SK-N-SH (cell line): ENCODE measurements at regions not wholly inside any gene's neighbourhood (a gene's known extent, or its start where the extent isn't known, plus 50 kb on each side); places are given as distances from the start of the nearest gene placed in this dataset.

Source experiments
- CTCF ChIA-PET: fragments of 300-600, 350-600 bp; formaldehyde crosslinking; extraction: SDS; loops from one replicate; lab custom pipeline; 2021; lab: Yijun Ruan, JAX
- POLR2A ChIA-PET: fragments of 350-600 bp; sonication (Branson Sonifier 250); formaldehyde crosslinking; extraction: SDS; loops from one replicate; lab custom pipeline; 2020; ENCODE audit warnings: antibody characterized with exemption, inconsistent platforms; lab: Yijun Ruan, JAX
- DNase-seq: peaks from one replicate; pipeline ENCODE4 v3.0.0; 2012
- H2AFZ ChIP-seq: fragments of 200-600 bp; sonication (generic); 2 replicates; pipeline ENCODE4 v1.8.1; 2016; ENCODE audit warnings: antibody characterized with exemption, mild to moderate bottlenecking, low read depth
- H3F3A ChIP-seq: fragments of 200-600 bp; sonication (generic); replicated peaks from 2 replicates; pipeline ENCODE3; 2016; ENCODE audit warnings: antibody characterized with exemption, mild to moderate bottlenecking; ENCODE audit not compliant: insufficient read depth
- H3K27ac ChIP-seq, 2 experiments: fragments of 200-500 bp in 1 of 2; fragments of 200-600 bp in 1 of 2; sonication (Bioruptor generic) in 1 of 2; sonication (generic), shearing (Covaris generic) in 1 of 2; 2 replicates each; pipeline versions ENCODE4 v1.5.1 to v1.6.1; 2014 to 2016; ENCODE audit warnings: low read depth in 2 of 2, inconsistent platforms in 1 of 2, low read length in 1 of 2, mild to moderate bottlenecking in 1 of 2, mixed read lengths in 1 of 2
- H3K27me3 ChIP-seq: fragments of 200-600 bp; sonication (generic), shearing (Covaris generic); 2 replicates; pipeline ENCODE4 v1.6.1; 2016; ENCODE audit warnings: mixed run types; ENCODE audit not compliant: insufficient read depth
- H3K36me3 ChIP-seq, 2 experiments: fragments of 200-500 bp in 1 of 2; fragments of 200-600 bp in 1 of 2; sonication (Bioruptor generic) in 1 of 2; sonication (generic) in 1 of 2; replicated peaks in 1 of 2; 2 replicates each; pipeline versions ENCODE3 to v1.5.1; 2014 to 2016; ENCODE audit warnings: low read length in 1 of 2, mild to moderate bottlenecking in 1 of 2; ENCODE audit not compliant: insufficient read depth in 2 of 2, control insufficient read depth in 1 of 2
- H3K4me1 ChIP-seq, 2 experiments: fragments of 200-500 bp in 1 of 2; fragments of 200-600 bp in 1 of 2; sonication (Bioruptor generic) in 1 of 2; sonication (generic), shearing (Covaris generic) in 1 of 2; 2 replicates each; pipeline versions ENCODE4 v1.5.1 to v1.6.1; 2014 to 2016; ENCODE audit warnings: low read depth in 1 of 2, low read length in 1 of 2, mixed run types in 1 of 2; ENCODE audit not compliant: insufficient read depth in 2 of 2, control insufficient read depth in 1 of 2
- H3K4me2 ChIP-seq: fragments of 200-600 bp; sonication (generic), shearing (Covaris generic); 2 replicates; pipeline ENCODE4 v1.6.1; 2017; ENCODE audit warnings: mixed run types
- H3K4me3 ChIP-seq, 2 experiments: fragments of 200-500 bp in 1 of 2; fragments of 200-600 bp in 1 of 2; sonication (Bioruptor generic) in 1 of 2; sonication (generic), shearing (Covaris generic) in 1 of 2; 2 replicates each; pipeline versions ENCODE4 v1.5.1 to v1.8.1; 2014 to 2016; ENCODE audit warnings: low read depth in 2 of 2, inconsistent platforms in 1 of 2, low read length in 1 of 2, mild to moderate bottlenecking in 1 of 2, mixed read lengths in 1 of 2, moderate library complexity in 1 of 2
- H3K79me2 ChIP-seq: fragments of 200-600 bp; sonication (generic); 2 replicates; pipeline ENCODE4 v1.8.1; 2017; ENCODE audit warnings: mild to moderate bottlenecking; ENCODE audit not compliant: insufficient read depth
- H3K9ac ChIP-seq: fragments of 200-600 bp; sonication (generic); 2 replicates; pipeline ENCODE4 v1.6.1; 2017; ENCODE audit warnings: mixed run types
- H3K9me2 ChIP-seq: fragments of 200-600 bp; sonication (generic); 2 replicates; pipeline ENCODE4 v1.6.1; 2017; ENCODE audit warnings: mixed run types
- H3K9me3 ChIP-seq: fragments of 200-600 bp; sonication (generic); 2 replicates; pipeline ENCODE4 v1.6.1; 2017; ENCODE audit warnings: mixed run types, mild to moderate bottlenecking, moderate library complexity
- H4K20me1 ChIP-seq: fragments of 200-600 bp; sonication (generic); 2 replicates; pipeline ENCODE4 v1.6.1; 2017; ENCODE audit warnings: mild to moderate bottlenecking, mixed run types; ENCODE audit not compliant: insufficient read depth
- CTCF ChIP-seq: fragments of 200-600 bp; sonication (generic); IDR thresholded peaks from 2 replicates; pipeline ENCODE4 v1.6.1; 2017; ENCODE audit warnings: antibody characterized with exemption, mild to moderate bottlenecking, moderate library complexity
- ELF1 ChIP-seq: IDR thresholded peaks from 2 replicates; pipeline ENCODE4 v1.4.0; 2012
- FOXJ3 ChIP-seq: sonication (generic); formaldehyde crosslinking; IDR thresholded peaks from 2 replicates; pipeline ENCODE4 v1.5.1; 2020; ENCODE audit warnings: mild to moderate bottlenecking, missing genetic modification reagents
- IRF3 ChIP-seq: fragments of 150-350 bp; IDR thresholded peaks from 2 replicates; pipeline ENCODE4 v1.6.1; 2016; ENCODE audit warnings: mild to moderate bottlenecking, low read depth, low read length
- MXI1 ChIP-seq: IDR thresholded peaks from 2 replicates; pipeline ENCODE4 v1.6.1; 2012; ENCODE audit warnings: mild to moderate bottlenecking, low read depth, low read length, improper control_type of control experiment
- SIN3A ChIP-seq: IDR thresholded peaks from 2 replicates; pipeline ENCODE4 v1.6.1; 2012; ENCODE audit warnings: low read depth, mild to moderate bottlenecking, low read length, moderate library complexity, borderline replicate concordance
- SMC3 ChIP-seq: IDR thresholded peaks from 2 replicates; pipeline ENCODE4 v1.6.1; 2012; ENCODE audit warnings: low read depth, low read length, improper control_type of control experiment
- TEAD4 ChIP-seq: IDR thresholded peaks from 2 replicates; pipeline ENCODE4 v1.4.0; 2012; ENCODE audit warnings: mild to moderate bottlenecking, borderline replicate concordance; ENCODE audit not compliant: insufficient read depth
- YY1 ChIP-seq: IDR thresholded peaks from 2 replicates; pipeline ENCODE4 v1.4.0; 2012; ENCODE audit warnings: low read depth, mild to moderate bottlenecking
- WGBS: methylation state at CpG from one replicate; pipeline ENCODE4 v1.1.6; 2017; ENCODE audit warnings: low lambda C conversion rate; 5-methylcytosine and 5-hydroxymethylcytosine counted together
- TF ChIP-seq, protein P1 (sequence below): IDR thresholded peaks from 2 replicates; pipeline ENCODE4 v1.4.0; 2012; ENCODE audit warnings: low read depth
- TF ChIP-seq, protein P2 (sequence below): IDR thresholded peaks from 2 replicates; pipeline ENCODE4 v1.4.0; 2012; ENCODE audit warnings: low read depth, borderline replicate concordance

DNA sequence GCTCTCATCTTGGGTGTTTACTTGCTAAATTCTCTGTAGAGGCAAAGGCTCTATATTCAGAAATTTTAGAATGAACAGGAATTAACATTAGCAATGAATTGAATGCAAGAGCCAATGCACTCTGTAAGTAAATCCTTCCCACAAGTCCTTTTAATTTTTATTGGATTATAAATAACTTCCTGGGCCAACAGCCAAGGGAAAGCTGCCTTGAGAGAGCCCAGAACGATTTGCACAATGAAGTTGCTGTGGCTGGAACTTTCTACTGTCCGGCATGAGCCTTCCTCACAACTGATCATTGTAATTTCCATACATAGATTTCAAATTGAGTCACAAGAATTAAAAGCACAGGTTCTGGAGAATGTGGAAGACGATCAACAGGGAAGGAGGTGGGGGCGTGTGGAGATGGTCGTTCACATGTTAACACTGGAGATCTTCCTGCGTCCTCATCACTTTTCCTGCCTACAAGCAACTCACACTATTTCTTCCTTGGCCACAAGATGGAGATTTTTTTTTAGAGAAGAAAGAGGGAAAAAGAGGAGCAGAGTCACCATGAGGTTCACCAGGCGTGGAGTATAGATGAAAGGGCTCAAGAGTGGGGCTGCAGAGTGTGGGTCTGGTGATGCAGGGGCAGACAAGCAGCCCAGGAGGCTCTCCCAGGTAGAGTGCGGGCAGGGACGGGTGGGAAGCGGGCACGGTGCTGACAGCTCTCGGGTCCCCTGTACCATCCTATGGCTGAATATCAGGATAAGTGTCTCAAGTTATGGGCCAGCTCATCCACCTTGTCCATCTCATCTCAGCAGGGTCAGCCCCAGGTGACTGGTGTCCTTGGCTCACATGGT lies 110.7 kb downstream of the SOX1 start:
- DNase-seq: no peak
- no peaks in the 10 kb centered on the region for H3K79me2 ChIP-seq
- no peak overlapping the region for H2AFZ ChIP-seq
- no peak overlapping the region for H3K27ac ChIP-seq
- no peaks in the 10 kb centered on the region for H3K4me1 ChIP-seq
- 15% methylated on average over 10 of the region's 12 CpGs for WGBS
- no peaks in the 10 kb centered on the region for H3F3A ChIP-seq
- no peaks in the 10 kb centered on the region for H3K9me2 ChIP-seq
- H4K20me1 ChIP-seq: no peaks in the 10 kb centered on the region
- no peak overlapping the region for H3K4me2 ChIP-seq
- no peak overlapping the region for H3K9ac ChIP-seq
- H3K36me3 ChIP-seq: no peaks in the 10 kb centered on the region
- POLR2A ChIA-PET: no interaction called here
- peaks cover 19% of the 10 kb centered on the region for H3K27me3 ChIP-seq
- H3K4me3 ChIP-seq: no peak overlapping the region
- no peak for TF ChIP-seq SMC3
- TF ChIP-seq, protein P1, sequence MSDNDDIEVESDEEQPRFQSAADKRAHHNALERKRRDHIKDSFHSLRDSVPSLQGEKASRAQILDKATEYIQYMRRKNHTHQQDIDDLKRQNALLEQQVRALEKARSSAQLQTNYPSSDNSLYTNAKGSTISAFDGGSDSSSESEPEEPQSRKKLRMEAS: no peak
- TF ChIP-seq TEAD4: no peak
- TF ChIP-seq SIN3A: no peak
- no peak for TF ChIP-seq YY1
- TF ChIP-seq, protein P2, sequence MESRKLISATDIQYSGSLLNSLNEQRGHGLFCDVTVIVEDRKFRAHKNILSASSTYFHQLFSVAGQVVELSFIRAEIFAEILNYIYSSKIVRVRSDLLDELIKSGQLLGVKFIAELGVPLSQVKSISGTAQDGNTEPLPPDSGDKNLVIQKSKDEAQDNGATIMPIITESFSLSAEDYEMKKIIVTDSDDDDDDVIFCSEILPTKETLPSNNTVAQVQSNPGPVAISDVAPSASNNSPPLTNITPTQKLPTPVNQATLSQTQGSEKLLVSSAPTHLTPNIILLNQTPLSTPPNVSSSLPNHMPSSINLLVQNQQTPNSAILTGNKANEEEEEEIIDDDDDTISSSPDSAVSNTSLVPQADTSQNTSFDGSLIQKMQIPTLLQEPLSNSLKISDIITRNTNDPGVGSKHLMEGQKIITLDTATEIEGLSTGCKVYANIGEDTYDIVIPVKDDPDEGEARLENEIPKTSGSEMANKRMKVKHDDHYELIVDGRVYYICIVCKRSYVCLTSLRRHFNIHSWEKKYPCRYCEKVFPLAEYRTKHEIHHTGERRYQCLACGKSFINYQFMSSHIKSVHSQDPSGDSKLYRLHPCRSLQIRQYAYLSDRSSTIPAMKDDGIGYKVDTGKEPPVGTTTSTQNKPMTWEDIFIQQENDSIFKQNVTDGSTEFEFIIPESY: no peak
- TF ChIP-seq ELF1: no peak
- no peak for TF ChIP-seq MXI1
- no peak for TF ChIP-seq CTCF
- no peaks in the 10 kb centered on the region for H3K9me3 ChIP-seq
- CTCF ChIA-PET: no interaction called here

DNA sequence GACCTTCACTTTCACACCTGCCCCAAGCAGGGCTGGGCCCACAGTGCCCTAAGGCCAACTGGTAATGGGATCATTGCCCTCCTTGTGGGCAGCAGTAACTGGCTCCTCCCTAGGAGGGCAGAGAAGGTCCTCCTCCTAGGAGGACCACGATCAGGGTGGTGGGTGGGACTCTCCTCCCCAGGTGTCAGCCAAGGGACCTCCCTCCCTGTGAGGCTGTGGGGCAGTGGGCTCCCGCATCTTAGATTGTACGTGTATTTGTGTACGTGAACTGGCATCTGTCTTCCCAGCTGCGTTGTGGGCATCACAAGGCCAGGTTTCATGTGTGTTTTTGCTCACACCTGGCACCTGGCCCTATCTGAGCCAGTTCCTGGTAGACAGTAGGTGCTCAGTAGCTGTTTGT lies 111.8 kb downstream of the SOX1 start:
- DNase-seq: no peak
- Histone ChIP-seq H3K79me2 (no peaks in the 10 kb centered on the region), H2AFZ (no peak overlapping the region)
- CTCF ChIA-PET: no interaction called here
- TF ChIP-seq FOXJ3 (CRISPR knock-in tag): no peak
- TF ChIP-seq IRF3: no peak
- TF ChIP-seq MXI1: no peak
- TF ChIP-seq, all 33 proteins: peak for 0
- H3F3A ChIP-seq: no peaks in the 10 kb centered on the region
- H4K20me1 ChIP-seq: no peaks in the 10 kb centered on the region
- no peaks in the 10 kb centered on the region for H3K4me1 ChIP-seq
- H3K9me3 ChIP-seq: no peaks in the 10 kb centered on the region
- peaks cover 15% of the 10 kb centered on the region for H3K27me3 ChIP-seq
- no peak overlapping the region for H3K4me2 ChIP-seq
- POLR2A ChIA-PET: no interaction called here
- H3K9me2 ChIP-seq: no peaks in the 10 kb centered on the region
- no peak overlapping the region for H3K9ac ChIP-seq
- no peak overlapping the region for H3K4me3 ChIP-seq
- 0% methylated on average over 1 of the region's 5 CpGs for WGBS
- no peak overlapping the region for H3K27ac ChIP-seq
- no peaks in the 10 kb centered on the region for H3K36me3 ChIP-seq
